RCC 7860 (cell line): ENCODE measurements at regions not wholly inside any gene's neighbourhood (a gene's known extent, or its start where the extent isn't known, plus 50 kb on each side); places are given as distances from the start of the nearest gene placed in this dataset.

Experiments used
- DNase-seq: peaks from one replicate; pipeline ENCODE4 v3.0.0-alpha.2; 2015; ENCODE audit warnings: low spot score
- FAIRE-seq: peaks from 2 replicates; lab custom pipeline; 2012; peaks lifted over from hg19 to GRCh38; lab: Jason Lieb, UNC

DNA sequence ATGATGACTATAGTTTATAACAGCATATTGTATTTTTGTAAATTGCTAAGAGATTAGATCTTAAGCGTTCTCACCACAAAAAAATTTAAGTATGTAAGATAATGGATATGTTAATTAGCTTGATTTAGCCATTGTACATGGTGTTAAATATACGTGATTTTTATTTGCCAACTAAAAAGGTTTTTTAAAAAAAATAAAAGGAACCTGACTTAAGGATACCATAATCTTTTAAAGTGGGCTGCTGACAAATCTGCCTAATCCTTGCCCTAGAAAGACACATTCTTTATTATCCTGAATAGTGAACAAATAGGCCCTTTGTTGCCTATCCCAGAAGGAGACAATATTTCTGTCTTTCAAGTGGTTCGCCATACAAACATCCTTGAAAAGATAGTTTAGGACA, 94.6 kb upstream of the FAM47C start:
- DNase-seq (no peak), FAIRE-seq (no peak)

DNA sequence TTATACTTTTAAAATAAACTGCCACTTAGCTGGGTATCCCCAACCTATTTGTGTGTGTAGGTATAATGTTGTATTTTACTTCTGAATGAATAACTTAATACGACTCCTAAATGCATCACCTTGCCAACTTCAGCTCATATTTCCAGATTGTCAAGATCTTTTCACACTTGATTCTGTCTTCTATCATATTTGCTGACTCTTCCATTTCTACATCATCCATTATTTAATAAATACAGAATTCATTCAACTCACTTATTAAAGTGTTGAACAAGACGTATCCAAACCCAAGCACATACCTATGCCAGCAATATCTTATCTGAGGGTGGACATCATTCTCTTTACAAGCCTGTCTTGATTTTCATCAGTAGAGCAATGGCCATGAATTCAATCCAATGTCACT, 91.2 kb upstream of the FAM47C start:
- DNase-seq: no peak
- no peak for FAIRE-seq

DNA sequence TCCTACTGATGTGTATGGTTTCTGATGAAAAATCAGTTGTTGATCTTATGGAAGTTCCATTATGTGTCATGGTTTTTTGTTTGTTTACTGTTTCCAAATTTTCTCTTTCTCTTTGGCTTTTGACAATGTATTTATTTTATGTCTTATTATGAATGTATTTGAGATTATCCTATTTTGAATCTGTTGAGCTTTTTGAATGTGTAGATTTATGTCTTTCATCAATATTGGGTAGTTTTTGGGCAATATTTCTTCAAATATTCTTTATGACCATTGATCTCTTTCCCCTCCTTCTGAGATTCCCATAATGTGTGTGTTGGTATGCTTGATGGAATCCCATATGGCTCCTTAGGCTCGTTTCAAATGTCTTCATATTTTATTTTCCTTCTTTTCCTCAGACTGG, 80.5 kb upstream of the FAM47C start:
- DNase-seq (no peak), FAIRE-seq (no peak)

DNA sequence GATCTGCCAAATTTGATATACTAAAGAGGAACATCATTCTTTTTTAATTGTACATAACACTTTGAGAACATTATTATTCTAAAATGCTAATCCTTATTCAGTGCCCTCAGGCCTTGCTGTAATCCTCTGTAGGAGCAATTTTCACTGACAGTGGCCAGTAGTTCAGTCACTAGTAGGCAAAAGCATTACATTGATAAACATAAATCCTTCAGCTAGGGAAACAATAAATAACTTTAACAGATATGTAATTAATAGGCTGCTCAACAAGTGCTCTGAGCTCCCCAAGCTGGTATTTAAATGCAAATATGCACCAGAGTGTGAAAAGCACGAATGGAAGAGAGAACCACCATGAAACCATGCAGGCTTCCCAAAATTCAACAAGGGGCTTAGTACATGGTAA, 77.7 kb upstream of the FAM47C start:
- FAIRE-seq (no peak), DNase-seq (no peak)

DNA sequence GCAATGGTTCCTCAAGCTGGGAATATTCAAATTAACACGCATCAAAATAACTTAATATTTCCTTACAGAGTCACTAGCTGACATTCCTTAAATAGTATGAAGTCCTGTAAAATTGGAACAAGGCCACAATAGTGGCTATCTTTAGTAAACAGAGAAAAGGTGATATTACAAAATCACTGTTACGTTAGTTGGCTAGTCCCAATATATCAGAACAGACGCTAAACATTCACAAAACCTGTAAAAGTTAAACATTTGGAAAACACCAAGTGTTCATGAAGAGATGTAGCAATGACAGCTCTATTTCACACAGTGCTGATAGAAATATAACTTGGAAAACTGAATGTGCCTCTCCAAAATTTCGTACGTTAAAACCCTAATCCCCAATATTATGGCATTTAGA, 61.0 kb upstream of the FAM47C start:
- no peak for DNase-seq
- FAIRE-seq: no peak

DNA sequence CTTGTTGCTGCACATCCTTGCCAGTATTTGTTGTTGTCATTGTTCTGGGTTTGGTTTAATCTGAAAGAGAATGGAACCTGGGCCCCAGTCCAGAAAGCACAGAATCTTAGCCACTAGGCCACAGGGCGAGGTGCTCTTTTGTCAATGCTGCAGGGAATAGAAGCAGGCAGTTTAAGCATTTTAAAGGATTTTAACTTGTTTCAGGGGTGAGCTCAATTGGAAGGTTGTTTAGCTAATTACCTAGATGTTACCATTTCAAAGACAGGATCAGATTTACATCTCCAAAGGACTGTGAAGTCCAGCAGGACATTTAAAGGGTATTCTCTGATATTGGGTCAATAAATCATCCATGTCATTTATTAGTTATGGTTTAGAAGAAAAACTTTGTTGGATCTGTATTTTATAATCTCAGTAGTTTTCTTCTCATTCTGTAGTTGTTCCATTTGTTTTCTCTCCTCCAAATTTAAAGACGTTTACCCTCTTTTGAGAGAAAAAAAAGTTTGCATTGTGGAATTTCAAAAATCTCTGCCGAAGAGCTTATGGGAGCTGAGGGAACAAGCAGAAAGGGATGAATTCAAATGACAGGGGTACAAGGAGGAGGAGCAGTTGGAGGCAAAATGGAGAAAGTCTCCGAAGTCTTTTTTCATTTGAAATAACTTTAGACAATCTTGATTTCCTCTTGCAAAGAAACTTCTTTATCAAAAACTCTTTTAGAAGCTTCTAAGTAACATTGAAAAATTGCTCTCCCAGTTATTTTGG, 57.5 kb upstream of the FAM47C start:
- FAIRE-seq (no peak), DNase-seq (no peak)

DNA sequence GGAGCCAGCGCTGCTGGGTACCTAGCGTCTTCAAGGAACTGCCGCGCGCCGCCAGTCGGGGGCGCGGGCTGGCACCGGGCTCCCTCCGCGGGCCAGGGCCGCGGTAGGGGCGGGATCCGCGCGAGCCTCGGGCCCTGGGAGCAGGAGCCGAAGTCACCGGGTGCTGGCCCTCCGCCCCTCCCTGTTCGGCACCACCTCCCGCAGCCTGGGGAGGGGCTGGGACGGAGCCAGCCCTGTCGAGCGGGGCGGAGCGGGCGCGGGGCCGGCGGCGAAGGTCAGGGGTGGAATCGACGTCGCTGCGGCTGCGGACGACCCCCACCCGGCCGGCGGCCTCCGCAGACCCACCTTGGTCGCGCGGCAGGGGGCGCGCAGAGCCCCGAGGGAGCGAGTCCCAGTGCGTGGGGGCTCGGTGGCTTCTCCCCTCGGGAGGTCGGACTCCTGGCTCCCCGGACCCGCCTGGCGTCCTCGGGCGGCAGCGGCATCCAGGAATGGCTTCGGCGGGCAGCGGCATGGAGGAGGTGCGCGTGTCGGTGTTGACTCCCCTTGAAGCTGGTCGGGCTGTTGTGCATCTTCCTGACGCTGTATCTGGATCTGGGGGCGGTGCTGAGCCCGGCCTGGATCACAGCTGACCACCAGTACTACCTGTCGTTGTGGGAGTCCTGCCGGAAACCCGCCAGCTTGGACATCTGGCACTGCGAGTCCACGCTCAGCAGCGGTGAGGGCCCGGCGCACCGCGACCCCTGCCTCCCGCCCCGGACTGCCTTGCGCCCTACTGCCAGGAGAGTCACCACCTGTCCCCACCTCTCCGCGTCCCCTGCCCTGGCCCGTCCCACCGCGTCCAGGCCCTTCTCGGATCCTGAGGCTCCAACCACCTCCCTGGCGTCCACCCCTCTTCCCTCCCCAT, 50.5 kb upstream of the FAM47C start:
- no peak for FAIRE-seq

More for the DNA sequence above, 50.5 kb upstream of the FAM47C start:
- DNase-seq: no peak
